Body of pancreas (tissue), 4 donors: ENCODE measurements at regions not wholly inside any gene's neighbourhood (a gene's known extent, or its start where the extent isn't known, plus 50 kb on each side); places are given as distances from the start of the nearest gene placed in this dataset.

Experiments
- CTCF ChIP-seq, 7 experiments: fragments of 450-650 bp in 4 of 7; fragments of 200-600 bp in 3 of 7; sonication (generic) in 3 of 7; IDR thresholded peaks; one replicate each; pipeline ENCODE4 v1.5.1; 2016 to 2019; ENCODE audit warnings: antibody characterized with exemption in 7 of 7
- POLR2A ChIP-seq, 3 donors: fragments of 450-650 bp; IDR thresholded peaks; one replicate each; pipeline ENCODE4 v1.6.1; 2016; ENCODE audit warnings: antibody characterized with exemption in 3 of 3, mild to moderate bottlenecking in 2 of 3

DNA sequence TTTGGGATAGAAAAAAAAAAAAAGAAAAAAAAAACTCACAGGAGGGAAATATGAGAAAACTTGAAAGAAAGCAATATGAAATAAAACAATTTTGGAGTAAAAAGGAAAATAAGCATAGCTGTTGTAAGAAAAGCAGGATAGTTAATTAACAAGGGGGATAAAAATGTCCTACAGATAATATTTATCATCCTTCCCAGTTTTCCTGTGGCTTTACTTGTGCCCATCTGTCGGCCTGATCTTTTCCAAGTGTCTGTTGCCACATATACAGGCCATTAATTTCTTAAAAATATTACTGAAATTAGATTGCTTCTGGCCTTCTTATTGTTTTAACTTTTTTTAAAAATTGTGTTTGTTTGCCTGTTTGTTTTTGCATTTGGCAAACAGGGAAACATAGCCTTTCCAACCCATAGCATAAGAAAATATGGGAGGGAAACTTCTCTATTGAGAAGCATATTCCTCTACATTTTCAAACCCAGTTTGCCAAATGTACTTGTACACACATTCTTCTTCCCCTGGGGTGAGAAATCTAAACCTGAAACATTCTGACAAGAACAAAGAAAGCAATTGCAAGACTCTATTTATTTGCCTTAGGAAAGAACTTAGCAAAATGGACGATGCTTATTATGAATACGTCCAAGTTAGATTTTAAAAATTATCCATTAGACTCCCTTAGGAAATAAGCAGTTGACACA is 272.3 kb downstream of the CDH20 start:
- TF ChIP-seq CTCF (IDR thresholded peaks at IDR 0.05) (no peak), POLR2A (IDR thresholded peaks at IDR 0.05) (no peak)
